AG10803 (cell line): ENCODE measurements at regions not wholly inside any gene's neighbourhood (a gene's known extent, or its start where the extent isn't known, plus 50 kb on each side); places are given as distances from the start of the nearest gene placed in this dataset.
"Not testable (repeated sequence)": the region's sequence is repeated elsewhere in the genome, so short reads cannot be mapped to it uniquely, and the experiment has no call there.

Experiments
- DNase-seq: peaks from one replicate; pipeline ENCODE4 v3.0.0; 2010; ENCODE audit warnings: low read depth
- H3K4me3 ChIP-seq: 2 replicates; pipeline ENCODE4 v1.5.1; 2011; ENCODE audit warnings: mild to moderate bottlenecking, low read length, control low read depth
- CTCF ChIP-seq: conservative IDR thresholded peaks from 2 replicates; pipeline ENCODE4 v1.5.1; 2011; ENCODE audit warnings: mild to moderate bottlenecking, low read length, control low read depth, inconsistent platforms

GRCh38 chr3:95237783-95238182 is 1174.9 kb downstream of the NSUN3 start:
- no peak overlapping the region for H3K4me3 ChIP-seq
- DNase-seq: no peak

GRCh38 chr3:95240395-95240794 is 1177.5 kb downstream of the NSUN3 start:
- H3K4me3 ChIP-seq: no peak overlapping the region
- no peak for TF ChIP-seq CTCF
- DNase-seq: no peak

More at GRCh38 chr3:95237783-95238182, 1174.9 kb downstream of the NSUN3 start:
- TF ChIP-seq CTCF: no peak

GRCh38 chr3:95241256-95241655 is 1178.4 kb downstream of the NSUN3 start:
- DNase-seq: not testable (repeated sequence)

GRCh38 chr3:95246413-95246812 is 1183.6 kb downstream of the NSUN3 start:
- no peak for TF ChIP-seq CTCF
- no peak for DNase-seq
- no peak overlapping the region for H3K4me3 ChIP-seq

More at GRCh38 chr3:95241256-95241655, 1178.4 kb downstream of the NSUN3 start:
- H3K4me3 ChIP-seq: not testable (repeated sequence)

- no peak for TF ChIP-seq CTCF
- no peak overlapping the region for H3K4me3 ChIP-seq
Measured at GRCh38 chr3:95254061-95254460, 1191.2 kb downstream of the NSUN3 start.

GRCh38 chr3:95254758-95255157 is 1191.9 kb downstream of the NSUN3 start:
- TF ChIP-seq CTCF: no peak
- DNase-seq: no peak
- no peak overlapping the region for H3K4me3 ChIP-seq

More at GRCh38 chr3:95254061-95254460, 1191.2 kb downstream of the NSUN3 start:
- DNase-seq: no peak

GRCh38 chr3:95265129-95265528 is 1202.3 kb downstream of the NSUN3 start:
- no peak for TF ChIP-seq CTCF
- H3K4me3 ChIP-seq: no peak overlapping the region
- no peak for DNase-seq

GRCh38 chr3:95271395-95271794 is 1208.5 kb downstream of the NSUN3 start:
- DNase-seq: no peak
- H3K4me3 ChIP-seq: no peak overlapping the region
- no peak for TF ChIP-seq CTCF
